ENCODE measurements at regions not wholly inside any gene's neighbourhood (a gene's known extent, or its start where the extent isn't known, plus 50 kb on each side); places are given as distances from the start of the nearest gene placed in this dataset.

DNA sequence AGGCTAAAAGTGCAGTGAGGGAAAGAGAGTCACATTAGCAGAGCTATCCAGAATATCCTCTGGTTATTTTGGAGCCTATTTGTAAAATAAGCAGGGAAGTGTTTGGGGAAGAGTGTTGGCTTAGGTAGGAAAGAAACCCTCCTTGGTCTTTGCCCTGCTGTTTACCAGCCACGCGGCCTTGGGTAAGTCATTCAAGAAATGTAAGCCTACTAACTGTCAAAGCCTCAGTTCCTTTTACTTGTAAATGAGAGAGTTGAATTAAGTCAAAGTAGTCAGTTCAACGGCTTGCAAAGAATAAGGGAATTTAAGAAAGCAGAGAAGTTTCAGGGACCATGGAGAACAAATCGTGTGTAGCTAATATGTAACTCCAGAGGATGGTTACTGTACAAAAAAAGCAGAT lies 75.8 kb upstream of the TNC start:
- no peaks in the 10 kb centered on the region for H3K4me1 ChIP-seq (ENCODE audit: control insufficient read depth in 4 of 4, insufficient read depth in 4 of 4, low read length in 3 of 4)
- H3K9me3 ChIP-seq (ENCODE audit: control insufficient read depth in 4 of 4, low read length in 3 of 4) = peaks cover 0 to 4% (median 2%) of the 10 kb centered on the region in 4 donors
- H3K9ac ChIP-seq (ENCODE audit: low read depth in 1 of 2, low read length in 2 of 2) = no peak overlapping the region
- WGBS = 81% methylated on average over 4 of the region's 4 CpGs
- no peak for DNase-seq (ENCODE audit: low spot score)
- no peak overlapping the region for H3K4me3 ChIP-seq (ENCODE audit: low read depth in 1 of 3, low read length in 3 of 3)
- H3K36me3 ChIP-seq (ENCODE audit: control insufficient read depth in 4 of 4, insufficient read depth in 3 of 4, low read depth in 1 of 4, low read length in 3 of 4) = no peaks in the 10 kb centered on the region
- no peak overlapping the region for H3K27ac ChIP-seq (ENCODE audit: low read depth in 1 of 2, low read length in 2 of 2)
- TF ChIP-seq RAD21 (IDR thresholded peaks at IDR 0.05) (no peak), SP1 (IDR thresholded peaks at IDR 0.05) (no peak), GABPA (IDR thresholded peaks at IDR 0.05 in 1 of 2, conservative IDR thresholded peaks at IDR 0.05 in 1 of 2) (no peak), FOXA2 (IDR thresholded peaks at IDR 0.05) (no peak), FOXA1 (IDR thresholded peaks at IDR 0.05) (no peak), RXRA (IDR thresholded peaks at IDR 0.05) (no peak), YY1 (IDR thresholded peaks at IDR 0.05) (no peak), HNF4A (conservative IDR thresholded peaks at IDR 0.05) (no peak), TAF1 (conservative IDR thresholded peaks at IDR 0.05) (no peak), EGR1 (IDR thresholded peaks at IDR 0.05; ENCODE audit: low read depth in 2 of 2) (no peak), NR2F2 (IDR thresholded peaks at IDR 0.05) (no peak), HNF4G (IDR thresholded peaks at IDR 0.05) (no peak)
- TF ChIP-seq, protein P1, sequence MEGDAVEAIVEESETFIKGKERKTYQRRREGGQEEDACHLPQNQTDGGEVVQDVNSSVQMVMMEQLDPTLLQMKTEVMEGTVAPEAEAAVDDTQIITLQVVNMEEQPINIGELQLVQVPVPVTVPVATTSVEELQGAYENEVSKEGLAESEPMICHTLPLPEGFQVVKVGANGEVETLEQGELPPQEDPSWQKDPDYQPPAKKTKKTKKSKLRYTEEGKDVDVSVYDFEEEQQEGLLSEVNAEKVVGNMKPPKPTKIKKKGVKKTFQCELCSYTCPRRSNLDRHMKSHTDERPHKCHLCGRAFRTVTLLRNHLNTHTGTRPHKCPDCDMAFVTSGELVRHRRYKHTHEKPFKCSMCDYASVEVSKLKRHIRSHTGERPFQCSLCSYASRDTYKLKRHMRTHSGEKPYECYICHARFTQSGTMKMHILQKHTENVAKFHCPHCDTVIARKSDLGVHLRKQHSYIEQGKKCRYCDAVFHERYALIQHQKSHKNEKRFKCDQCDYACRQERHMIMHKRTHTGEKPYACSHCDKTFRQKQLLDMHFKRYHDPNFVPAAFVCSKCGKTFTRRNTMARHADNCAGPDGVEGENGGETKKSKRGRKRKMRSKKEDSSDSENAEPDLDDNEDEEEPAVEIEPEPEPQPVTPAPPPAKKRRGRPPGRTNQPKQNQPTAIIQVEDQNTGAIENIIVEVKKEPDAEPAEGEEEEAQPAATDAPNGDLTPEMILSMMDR (IDR thresholded peaks at IDR 0.05; ENCODE audit: low read depth, low read length, missing input control) = no peak
- TF ChIP-seq, protein P2, sequence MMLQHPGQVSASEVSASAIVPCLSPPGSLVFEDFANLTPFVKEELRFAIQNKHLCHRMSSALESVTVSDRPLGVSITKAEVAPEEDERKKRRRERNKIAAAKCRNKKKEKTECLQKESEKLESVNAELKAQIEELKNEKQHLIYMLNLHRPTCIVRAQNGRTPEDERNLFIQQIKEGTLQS (IDR thresholded peaks at IDR 0.05) = no peak
- TF ChIP-seq, protein P3, sequence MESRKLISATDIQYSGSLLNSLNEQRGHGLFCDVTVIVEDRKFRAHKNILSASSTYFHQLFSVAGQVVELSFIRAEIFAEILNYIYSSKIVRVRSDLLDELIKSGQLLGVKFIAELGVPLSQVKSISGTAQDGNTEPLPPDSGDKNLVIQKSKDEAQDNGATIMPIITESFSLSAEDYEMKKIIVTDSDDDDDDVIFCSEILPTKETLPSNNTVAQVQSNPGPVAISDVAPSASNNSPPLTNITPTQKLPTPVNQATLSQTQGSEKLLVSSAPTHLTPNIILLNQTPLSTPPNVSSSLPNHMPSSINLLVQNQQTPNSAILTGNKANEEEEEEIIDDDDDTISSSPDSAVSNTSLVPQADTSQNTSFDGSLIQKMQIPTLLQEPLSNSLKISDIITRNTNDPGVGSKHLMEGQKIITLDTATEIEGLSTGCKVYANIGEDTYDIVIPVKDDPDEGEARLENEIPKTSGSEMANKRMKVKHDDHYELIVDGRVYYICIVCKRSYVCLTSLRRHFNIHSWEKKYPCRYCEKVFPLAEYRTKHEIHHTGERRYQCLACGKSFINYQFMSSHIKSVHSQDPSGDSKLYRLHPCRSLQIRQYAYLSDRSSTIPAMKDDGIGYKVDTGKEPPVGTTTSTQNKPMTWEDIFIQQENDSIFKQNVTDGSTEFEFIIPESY (IDR thresholded peaks at IDR 0.05) = no peak
- TF ChIP-seq, protein P4, sequence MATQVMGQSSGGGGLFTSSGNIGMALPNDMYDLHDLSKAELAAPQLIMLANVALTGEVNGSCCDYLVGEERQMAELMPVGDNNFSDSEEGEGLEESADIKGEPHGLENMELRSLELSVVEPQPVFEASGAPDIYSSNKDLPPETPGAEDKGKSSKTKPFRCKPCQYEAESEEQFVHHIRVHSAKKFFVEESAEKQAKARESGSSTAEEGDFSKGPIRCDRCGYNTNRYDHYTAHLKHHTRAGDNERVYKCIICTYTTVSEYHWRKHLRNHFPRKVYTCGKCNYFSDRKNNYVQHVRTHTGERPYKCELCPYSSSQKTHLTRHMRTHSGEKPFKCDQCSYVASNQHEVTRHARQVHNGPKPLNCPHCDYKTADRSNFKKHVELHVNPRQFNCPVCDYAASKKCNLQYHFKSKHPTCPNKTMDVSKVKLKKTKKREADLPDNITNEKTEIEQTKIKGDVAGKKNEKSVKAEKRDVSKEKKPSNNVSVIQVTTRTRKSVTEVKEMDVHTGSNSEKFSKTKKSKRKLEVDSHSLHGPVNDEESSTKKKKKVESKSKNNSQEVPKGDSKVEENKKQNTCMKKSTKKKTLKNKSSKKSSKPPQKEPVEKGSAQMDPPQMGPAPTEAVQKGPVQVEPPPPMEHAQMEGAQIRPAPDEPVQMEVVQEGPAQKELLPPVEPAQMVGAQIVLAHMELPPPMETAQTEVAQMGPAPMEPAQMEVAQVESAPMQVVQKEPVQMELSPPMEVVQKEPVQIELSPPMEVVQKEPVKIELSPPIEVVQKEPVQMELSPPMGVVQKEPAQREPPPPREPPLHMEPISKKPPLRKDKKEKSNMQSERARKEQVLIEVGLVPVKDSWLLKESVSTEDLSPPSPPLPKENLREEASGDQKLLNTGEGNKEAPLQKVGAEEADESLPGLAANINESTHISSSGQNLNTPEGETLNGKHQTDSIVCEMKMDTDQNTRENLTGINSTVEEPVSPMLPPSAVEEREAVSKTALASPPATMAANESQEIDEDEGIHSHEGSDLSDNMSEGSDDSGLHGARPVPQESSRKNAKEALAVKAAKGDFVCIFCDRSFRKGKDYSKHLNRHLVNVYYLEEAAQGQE (IDR thresholded peaks at IDR 0.05) = no peak
- TF ChIP-seq, protein P5, sequence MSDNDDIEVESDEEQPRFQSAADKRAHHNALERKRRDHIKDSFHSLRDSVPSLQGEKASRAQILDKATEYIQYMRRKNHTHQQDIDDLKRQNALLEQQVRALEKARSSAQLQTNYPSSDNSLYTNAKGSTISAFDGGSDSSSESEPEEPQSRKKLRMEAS (IDR thresholded peaks at IDR 0.05) = no peak
- H3K27me3 ChIP-seq (ENCODE audit: control insufficient read depth in 4 of 4, insufficient read depth in 4 of 4, low read length in 3 of 4) = no peaks in the 10 kb centered on the region

DNA sequence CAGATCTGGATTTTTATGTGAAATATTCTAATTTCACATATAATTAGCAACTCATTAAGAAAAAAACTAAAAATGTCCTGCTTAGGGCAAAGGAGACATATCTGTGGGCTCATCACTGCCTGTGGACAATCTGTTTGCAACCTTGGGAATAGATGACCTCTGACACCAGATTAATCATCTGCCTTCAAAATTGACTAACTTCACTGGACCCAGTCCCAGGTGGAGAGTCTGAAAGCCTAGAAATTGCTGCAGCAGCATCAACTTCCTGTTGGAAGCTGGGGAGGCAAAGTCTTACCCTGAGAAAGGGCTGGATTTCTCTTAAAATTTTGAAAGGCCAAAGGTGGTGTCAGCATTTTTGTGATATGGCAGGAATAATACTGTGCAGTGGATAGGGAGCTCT lies 76.3 kb upstream of the TNC start:
- H3K9me3 ChIP-seq (ENCODE audit: control insufficient read depth in 4 of 4, low read length in 3 of 4) = peaks cover 0 to 4% (median 2%) of the 10 kb centered on the region in 4 donors
- H3K9ac ChIP-seq (ENCODE audit: low read depth in 1 of 2, low read length in 2 of 2) = no peak overlapping the region
- no peak overlapping the region for H3K27ac ChIP-seq (ENCODE audit: low read depth in 1 of 2, low read length in 2 of 2)
- no peak for DNase-seq (ENCODE audit: low spot score)
- H3K36me3 ChIP-seq (ENCODE audit: control insufficient read depth in 4 of 4, insufficient read depth in 3 of 4, low read depth in 1 of 4, low read length in 3 of 4) = no peaks in the 10 kb centered on the region
- H3K4me1 ChIP-seq (ENCODE audit: control insufficient read depth in 4 of 4, insufficient read depth in 4 of 4, low read length in 3 of 4) = no peaks in the 10 kb centered on the region
- no peak for TF ChIP-seq HNF4A (conservative IDR thresholded peaks at IDR 0.05)
- TF ChIP-seq, protein P3 (IDR thresholded peaks at IDR 0.05) = no peak
- no peak for TF ChIP-seq EGR1 (IDR thresholded peaks at IDR 0.05; ENCODE audit: low read depth in 2 of 2)
- H3K4me3 ChIP-seq (ENCODE audit: low read depth in 1 of 3, low read length in 3 of 3) = no peak overlapping the region
- no peaks in the 10 kb centered on the region for H3K27me3 ChIP-seq (ENCODE audit: control insufficient read depth in 4 of 4, insufficient read depth in 4 of 4, low read length in 3 of 4)

Data from liver (tissue), 8 donors.